NCI-H748 treated with DMSO at 0.1 percent for 48 hours (cell line): ENCODE measurements at regions not wholly inside any gene's neighbourhood (a gene's known extent, or its start where the extent isn't known, plus 50 kb on each side); places are given as distances from the start of the nearest gene placed in this dataset.
"Not testable (repeated sequence)": the region's sequence is repeated elsewhere in the genome, so short reads cannot be mapped to it uniquely, and the experiment has no call there.

Source experiments
- DNase-seq: peaks from one replicate; lab custom pipeline; 2025; lab: John Stamatoyannopoulos, UW

DNA sequence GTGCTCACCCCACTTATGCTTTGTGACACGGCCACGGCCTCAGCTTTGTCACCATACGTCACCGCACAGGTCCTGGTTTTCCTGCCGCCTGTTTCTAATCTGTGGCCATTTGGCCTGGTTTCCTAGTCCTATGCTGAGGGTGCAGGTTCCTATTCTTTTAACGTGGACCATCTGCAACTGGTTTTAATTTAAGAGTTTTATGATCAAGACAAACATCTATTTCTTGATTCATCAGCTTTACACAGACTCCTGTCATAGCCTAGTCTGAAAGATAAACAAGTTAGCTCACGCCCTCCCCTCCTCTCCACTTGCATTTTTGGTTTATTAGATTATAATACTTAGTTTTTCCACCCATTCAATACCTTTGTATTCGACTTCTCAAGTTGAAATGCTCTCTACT is 97.5 kb upstream of the RPS6KA2 start:
- no peak for DNase-seq

DNA sequence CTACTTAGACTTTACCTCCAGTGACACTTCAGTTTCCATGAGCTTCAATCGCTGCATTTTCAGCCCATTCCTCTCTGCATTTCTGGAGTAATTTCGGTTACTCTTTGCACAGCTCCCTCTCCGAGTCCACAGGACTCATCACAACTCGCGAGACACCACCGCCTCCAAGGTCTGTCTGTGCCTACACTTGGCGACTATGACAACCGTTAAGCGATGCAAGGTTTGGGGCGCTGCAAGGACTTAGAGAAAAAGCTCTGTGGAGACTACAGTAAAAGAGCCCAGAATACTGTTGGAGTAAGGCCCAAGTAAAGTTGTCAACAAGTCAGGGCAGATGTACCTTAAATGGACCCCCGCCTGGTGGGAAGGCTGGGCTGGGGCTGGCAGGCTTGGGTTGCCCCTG is 95.7 kb upstream of the RPS6KA2 start:
- DNase-seq: no peak

DNA sequence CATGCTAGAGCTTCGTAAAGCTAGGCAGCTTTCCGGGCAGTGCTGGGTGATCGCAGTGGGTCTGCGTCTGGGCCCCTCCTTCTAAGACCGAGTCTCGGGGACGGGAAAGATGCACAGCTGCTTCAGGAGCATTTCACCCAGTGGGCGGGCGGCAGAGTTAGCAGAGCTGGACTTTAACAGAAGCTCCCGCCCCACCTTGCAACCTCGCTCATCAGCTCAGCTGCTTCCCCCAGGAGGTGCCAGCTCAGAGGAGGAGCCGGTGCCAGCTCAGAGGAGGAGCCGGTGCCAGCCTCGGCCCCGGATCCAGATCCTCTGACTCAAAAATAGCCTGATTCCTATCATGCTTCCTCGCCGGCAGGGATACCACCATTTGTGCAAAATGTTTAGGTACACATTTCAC is 94.5 kb upstream of the RPS6KA2 start:
- no peak for DNase-seq

DNA sequence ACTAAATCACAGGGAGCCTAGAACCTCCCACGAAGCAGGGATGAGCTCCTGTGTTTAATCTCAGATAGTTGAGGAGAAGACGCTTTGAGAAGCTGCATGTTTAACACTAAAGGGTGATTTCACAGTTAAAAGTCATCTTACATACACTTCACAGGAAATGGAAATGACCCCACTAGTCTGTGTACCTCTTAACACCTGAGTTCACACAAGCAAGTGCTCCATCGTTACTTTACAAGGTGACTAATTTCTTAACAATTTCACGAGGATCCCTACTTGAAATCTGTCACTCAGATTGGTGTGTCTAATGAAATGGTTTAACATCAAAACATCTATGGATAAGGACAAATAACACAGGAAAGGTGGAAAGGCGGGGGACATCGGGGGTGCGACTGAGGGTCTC is 93.8 kb upstream of the RPS6KA2 start:
- DNase-seq: no peak

DNA sequence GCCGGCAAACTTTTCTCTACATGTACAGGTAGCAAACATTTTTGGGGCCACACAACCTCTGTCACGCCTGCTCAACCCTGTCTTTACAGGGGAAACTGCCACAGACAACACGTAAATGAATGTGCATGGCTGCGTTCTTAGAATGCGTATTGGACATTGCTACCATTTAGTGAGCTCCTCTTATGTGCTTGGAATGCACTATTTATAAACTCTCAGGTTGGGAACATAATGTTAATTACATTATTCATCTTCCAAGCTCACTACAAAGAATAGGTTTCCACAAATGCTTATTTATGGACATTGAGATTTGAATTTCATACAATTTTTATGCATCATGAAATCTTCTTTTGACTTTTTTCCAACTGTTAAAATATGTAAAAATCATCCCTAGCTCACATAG is 92.0 kb upstream of the RPS6KA2 start:
- no peak for DNase-seq

DNA sequence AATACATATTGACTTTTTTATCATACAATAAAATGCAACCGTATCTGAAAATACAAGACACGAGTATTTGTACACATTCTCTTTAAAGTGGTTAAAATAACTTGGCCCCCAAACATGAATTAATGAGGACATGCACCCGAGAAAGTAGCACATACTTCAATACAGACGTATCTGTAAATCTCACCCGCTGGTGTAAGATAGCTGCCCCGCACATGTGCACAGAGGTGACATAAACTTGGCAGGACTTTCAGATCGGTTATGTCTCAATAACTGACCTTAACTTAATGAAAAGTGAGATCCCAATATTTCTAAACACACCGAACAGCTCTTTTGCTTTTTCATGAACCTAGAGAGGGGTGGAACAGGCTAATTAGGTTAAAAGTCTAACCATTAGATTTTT is 91.5 kb upstream of the RPS6KA2 start:
- DNase-seq: no peak

DNA sequence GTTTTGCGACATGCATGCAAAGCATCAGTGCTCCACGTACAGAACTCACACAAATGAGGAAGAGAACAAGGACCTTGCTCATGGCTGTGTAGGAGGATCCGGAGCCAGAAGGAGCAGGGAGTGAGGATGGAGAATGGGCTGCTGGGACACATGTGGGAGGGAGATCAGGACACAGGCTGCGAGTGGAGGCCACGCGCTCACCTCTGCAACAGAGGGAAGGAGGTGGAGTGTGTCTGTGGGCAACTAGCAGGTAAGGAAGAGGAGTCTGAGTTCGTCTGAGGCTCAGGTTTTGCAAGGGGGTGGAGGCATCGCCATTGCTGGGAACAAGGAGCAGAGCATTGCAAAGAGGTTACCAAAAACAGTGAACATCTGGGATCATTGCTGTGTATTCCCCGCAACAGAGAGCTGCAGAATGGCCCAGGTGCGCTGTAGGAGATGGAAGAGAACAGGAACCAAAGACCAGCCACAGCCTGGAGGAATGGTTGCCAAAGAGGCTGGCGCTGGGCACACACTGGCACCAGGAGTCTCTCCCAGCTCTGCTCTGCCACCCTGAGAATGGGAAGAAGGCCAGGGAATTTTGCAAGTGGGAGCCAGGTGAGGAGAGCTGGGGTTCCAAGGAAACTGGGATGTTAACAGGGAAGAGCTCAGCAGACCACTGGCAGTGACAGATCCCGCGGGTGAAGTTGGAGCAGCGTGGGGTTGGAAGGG is 90.0 kb upstream of the RPS6KA2 start:
- DNase-seq: no peak

DNA sequence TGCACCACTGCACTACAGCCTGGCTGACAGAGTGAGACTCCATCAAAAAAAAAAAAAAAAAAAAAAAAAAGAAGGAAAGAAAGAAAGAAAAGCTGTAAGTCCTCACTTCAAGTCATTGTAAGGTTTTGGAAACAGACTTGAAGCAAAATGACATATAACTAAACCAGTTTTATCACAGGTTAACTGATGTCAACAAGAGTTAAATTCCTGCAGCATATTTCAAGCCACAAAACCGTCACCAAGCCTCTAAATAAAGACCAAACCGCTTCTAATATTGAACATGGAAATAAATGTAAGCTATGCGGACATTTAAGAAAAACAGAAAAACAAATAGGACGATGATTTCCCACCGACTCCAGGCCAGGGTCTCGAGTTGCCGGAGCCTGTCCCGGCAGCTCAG is 88.9 kb upstream of the RPS6KA2 start:
- no peak for DNase-seq

DNA sequence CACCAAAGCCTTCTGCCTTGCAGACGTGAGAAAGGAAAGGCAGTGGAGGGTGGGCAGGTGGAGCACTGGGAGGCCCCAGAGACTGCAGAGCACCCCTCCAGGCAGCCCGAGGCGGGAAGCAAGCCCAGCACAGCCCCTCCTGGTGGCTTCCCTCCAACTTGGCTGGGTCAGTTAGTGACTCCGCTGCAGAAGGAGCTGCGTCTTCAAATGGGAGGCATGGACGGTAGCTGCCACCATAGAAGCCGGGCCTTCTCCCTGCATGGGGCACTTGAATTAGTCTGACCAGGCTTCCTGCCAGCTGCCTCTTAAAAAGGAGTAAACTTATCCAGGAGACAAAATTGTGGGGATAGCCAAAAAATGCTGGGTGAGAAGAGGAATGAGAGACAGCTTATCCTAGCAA is 88.0 kb upstream of the RPS6KA2 start:
- no peak for DNase-seq

DNA sequence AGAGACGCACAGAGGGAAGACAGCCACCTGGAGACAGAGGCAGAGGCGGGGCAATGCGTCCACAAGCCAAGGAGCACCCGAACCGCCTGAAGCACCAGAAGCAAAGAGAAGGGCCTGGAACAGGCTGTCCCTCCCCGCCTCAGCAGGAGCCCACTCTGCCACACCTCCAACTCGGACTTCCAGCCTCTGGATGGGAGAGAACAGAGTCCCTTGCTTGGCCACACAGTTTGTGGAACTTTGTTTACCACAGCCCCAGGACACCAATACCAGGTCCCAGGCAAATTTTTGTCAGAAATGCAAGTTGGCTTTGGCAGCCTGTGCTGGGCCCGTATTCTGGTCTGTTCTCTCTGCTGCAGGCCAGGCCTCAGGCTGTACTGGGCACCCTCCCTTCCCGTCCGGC is 87.5 kb upstream of the RPS6KA2 start:
- DNase-seq: no peak

DNA sequence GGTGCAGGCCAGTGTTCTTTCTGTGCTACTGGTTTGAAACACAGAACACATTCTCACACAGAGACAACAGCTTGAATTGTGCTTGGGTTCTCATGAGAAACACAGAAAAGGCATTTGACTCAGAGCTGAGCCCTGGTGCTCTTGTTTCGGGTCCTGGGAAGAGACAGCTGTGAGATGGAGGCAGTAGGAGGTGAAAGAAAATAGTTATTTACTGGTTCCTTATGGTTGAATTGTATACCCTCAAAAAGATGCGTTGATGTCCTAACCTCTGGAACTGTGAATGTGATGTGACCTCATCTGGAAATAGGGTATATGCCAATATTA is 87.1 kb upstream of the RPS6KA2 start:
- DNase-seq: no peak

DNA sequence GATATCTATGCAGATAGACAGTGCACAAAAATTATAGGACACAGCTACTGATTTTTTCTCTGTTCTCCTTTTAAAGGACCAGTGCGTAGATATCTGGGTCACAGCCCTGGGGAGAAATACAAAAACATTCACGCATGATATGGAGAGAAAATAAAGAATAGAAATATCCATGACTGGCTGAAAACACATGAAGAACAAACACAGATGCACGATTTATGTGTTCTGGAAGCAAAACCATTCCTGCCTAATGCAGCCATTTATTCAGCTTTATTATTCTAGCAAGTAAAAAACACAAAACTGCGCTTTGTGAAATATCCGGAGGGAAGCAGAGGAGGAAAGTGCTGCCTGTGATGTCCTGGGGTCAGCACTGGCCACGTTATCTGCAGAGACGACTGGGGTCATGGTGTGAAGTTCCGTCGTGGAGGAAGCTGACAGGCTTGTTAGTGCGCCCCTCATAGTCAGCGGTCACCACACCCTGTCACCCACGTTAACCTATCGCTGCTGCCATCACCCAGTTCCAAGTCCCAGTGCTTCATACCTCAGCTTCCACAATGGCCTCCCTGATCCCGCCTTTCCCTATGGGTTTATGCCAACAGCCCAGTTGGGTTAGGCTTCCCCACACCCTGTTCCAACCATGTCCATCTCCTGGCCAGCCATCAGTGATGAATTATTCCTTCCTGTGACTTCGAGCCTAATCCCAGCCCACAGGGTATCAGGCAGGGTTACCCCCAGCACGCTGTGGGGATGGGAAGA is 86.6 kb upstream of the RPS6KA2 start:
- DNase-seq: no peak

DNA sequence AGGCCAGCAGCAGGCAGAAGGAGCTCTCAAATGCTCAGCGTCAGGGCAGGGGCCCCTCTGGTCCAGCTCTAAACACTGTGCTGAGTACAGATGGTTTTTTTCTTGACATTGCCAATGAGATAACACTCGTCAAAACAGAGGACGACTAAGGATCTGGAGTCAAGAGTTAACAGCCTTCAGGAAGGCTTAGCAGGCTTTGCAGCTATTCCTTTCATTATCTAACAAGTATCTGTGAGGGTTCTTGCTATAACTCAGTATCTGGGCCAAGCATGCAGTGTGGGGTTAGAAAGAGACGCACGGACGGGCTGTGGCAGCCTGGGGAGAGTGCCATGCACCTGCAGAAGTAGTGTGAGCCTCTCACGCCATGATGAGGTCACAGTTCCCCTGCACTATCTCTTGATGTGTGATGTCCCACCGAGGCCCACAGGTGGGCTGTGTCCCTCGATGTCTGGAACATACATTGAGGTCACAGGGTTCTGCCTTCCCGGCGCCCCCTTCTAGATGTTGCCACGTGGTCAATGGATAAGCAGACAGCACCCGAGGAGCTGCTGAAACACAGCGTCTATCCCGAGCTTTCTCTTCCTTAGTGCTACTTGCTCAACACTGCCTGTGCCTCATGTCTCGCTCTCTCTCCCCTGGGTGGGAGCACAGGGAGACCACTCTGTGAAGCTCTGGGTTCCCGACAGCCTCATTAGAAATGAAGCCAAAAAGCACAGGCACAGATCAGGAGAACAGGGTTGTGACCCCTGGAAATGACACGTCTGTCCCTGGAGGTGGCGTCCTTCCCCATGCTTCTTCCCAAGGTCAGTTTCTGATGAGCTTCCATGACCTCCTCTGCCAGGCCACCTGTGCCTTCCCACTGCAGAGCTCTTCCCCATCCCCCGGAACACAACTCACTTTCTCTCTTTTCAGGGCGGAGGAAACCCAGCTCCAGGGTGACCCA is 85.5 kb upstream of the RPS6KA2 start:
- no peak for DNase-seq

DNA sequence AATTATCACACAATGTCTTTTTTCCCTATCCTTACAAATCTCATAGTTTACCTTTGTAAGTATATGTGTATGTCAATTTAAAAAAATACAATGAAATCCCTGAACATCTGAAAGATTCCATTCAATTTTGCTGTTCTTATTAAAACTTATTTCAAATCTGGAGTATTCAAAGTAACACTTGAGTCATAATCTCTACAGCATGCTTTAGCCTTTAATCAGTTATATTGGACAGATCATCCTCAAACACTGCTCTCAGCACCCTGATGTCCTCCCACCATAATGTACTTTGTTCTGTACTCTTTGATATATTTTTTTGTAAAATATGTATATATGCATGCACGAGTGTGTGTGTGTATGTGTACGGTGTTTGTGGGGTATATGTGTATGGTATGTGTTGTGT is 83.0 kb upstream of the RPS6KA2 start:
- no peak for DNase-seq

DNA sequence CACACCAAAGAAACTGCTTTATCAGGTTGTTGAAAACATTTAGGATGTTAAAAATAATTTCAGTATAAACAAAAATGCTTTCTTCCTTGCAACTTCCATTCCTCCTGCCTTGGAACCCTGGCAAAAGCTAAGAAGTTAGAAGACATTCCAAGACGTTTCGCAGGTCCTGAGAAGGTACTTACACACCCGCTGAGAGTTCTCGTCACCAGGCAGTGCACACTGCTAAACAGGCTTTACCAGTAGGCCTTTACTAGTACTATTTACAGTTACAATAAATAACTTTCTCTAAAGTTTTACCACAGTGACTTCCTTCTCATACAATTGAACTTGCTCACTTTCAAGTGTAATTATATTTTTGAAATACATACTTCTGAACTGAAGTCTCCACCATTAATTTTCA is 81.4 kb upstream of the RPS6KA2 start:
- DNase-seq: no peak

DNA sequence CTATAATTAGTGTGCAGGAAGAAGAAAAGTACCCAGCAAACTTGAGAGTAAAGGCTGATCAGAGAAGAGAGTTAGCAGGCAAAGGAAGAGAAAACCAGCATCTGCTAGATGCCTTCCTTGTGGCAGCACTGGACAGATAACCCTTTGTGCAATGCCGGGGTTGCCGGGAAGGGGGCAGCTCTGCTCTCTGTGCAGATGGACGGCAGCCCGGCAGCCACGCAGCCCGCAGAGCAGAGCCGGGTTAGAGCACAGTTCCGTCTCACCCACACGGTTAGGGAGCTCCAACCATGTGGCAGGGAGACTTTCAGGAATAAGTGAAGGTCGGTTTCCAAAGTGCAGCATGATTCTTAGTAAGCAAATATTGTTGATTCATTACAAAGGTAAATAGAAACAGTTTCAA is 80.0 kb upstream of the RPS6KA2 start:
- DNase-seq: peak; percentile 41

DNA sequence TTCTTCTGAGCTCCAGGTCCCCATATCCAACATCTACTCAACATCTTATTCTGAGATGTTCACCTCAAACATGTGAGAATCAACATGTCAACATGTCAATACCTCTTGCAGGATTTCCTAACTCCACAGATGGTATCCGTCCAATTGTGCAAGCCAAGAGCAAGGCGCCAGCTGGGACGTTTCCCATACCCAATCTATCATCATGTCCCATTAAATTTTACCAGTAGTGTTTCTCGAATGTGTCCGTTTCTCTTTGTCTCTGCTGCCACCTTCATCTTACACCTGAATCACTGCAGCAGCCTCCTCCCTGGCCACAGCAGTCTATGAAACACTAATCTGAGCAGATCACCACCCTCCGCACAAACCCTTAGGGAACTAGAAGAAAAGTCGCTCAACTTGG is 78.0 kb upstream of the RPS6KA2 start:
- no peak for DNase-seq

DNA sequence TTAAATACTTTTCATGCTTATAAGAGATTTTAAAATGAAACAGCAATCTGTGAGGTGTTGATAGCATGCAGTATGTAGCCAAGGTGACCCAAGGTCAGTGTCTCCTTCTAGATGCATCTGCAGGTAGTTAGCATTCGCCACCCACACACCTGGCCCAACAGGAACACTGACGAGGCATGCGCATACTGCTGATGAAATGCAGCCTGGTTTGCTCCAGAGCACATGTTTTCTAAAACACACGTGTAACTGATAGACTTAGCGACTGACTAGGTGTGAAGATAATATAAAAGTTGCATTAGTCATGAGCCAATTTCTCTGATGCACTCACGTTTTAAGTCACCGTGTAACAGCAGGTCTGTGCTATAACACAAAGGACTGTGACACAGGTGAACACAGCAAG is 77.1 kb upstream of the RPS6KA2 start:
- no peak for DNase-seq

DNA sequence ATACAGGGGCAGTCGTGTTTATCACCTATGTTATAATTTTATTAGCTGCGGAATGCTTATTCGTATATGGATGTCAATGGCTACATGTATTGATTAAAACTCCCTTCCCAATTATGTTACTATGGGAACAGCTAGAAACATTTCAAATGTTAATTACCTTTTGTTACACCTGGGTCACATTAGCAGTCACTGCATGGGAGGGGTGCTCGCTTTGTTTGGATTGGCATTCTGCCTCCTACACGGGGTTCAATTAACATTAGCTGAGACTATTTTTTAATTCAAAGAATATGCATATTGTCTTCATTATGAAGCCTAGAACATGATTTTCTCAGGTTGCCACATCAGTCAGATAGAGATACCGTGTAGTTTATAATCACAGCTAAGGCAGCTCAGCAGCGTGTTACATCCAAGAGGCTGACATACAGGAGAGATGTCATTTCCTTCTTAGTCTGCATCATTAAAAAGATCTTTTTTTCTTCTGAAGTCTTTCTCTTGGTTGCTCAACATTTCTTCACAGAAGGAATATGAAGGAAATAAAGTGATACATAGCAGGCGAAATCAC is 76.2 kb upstream of the RPS6KA2 start:
- DNase-seq: peak; percentile 67

DNA sequence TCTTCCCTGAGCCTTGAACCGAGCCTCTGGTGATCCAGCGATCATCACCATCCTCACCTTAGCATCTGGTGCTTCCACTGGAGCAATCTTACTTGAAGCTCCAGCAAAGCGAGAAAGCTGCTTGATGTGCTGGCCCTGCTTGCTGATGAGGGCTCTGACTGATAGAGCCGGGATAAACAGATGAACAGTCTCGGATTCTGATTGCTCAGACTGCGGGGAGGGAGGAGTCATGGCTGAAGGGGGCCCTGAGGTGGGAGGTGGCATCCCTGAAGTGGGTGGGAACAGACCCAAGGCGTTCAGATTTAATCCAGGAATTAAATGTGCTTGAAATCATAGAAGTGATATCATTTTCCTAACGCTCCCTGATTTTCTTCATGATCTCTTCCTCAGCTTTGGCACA is 74.4 kb upstream of the RPS6KA2 start:
- DNase-seq: not testable (repeated sequence)

DNA sequence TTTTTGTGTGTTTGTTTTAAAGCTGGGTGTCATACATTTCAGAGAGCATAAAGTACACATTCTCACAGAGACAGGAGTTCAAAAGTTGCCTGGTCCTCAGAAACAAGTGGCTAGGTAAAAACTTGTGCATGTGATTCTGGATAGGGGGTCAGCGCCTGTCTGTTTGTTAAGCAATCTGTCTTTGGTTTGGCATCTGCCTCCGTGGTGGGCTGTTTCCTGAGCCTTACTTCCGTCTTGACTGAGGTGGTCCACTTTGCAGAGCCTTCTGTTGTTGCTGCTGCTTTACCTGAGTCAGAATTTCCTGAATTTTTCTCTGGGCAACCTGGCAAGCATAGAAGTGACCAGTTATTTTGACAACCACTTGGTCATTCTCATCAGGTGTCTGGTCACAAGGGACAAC is 73.8 kb upstream of the RPS6KA2 start:
- not testable (repeated sequence) for DNase-seq

DNA sequence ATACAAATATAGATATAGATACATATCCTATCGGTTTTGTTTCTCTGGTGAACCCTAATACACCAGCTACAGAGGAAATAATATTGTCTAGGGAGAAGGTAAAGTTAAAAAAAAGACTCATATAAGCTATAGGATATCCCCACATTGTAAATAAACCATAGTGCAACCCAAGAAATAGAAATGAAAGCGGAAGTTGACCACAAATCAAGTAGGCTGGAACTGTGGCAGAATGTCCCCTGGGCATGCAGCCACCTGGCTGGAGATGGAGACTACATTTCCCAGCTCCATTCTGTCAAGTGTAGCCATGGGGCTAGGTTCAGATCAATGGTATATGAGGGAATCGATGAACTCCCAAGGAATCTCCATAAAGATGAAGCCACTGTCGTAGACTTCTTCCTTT is 70.1 kb upstream of the RPS6KA2 start:
- DNase-seq: no peak

DNA sequence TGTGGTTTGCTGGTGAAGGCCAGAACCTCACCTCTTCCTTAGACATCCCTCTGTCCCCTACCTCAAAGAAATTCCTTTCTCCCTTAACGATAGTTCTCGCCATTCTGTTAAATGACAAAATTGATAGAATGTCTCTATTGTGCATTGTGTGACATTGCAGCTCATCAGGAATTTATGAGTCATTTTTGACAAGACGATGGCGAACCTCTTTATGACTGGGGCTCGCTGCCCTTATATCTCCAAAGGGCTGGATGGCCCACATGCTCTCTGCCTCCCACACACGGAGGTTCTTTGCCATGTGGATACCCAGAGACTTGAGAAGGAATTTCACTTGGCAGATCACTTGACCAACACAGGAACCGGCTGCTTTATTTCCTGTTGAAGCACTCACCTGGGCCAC is 66.8 kb upstream of the RPS6KA2 start:
- DNase-seq: no peak
